Neural crest cell (in vitro differentiated cells): ENCODE measurements at regions not wholly inside any gene's neighbourhood (a gene's known extent, or its start where the extent isn't known, plus 50 kb on each side); places are given as distances from the start of the nearest gene placed in this dataset.

Source experiments
- DNase-seq: peaks from one replicate; pipeline ENCODE4 v3.0.0; 2021; ENCODE audit warnings: low read depth, mixed read lengths, low spot score
- H3K27ac Mint-ChIP-seq: one replicate; pipeline ENCODE4 v1.8.0; 2021; ENCODE audit warnings: mild to moderate bottlenecking, mixed read lengths; ENCODE audit not compliant: unreplicated experiment
- H3K27me3 Mint-ChIP-seq: 2 replicates; pipeline ENCODE4 v1.8.0; 2021; ENCODE audit warnings: low read depth, mild to moderate bottlenecking, mixed read lengths
- H3K36me3 Mint-ChIP-seq: 2 replicates; pipeline ENCODE4 v1.8.0; 2021; ENCODE audit warnings: low read depth, mild to moderate bottlenecking, mixed read lengths
- H3K4me1 Mint-ChIP-seq: 2 replicates; pipeline ENCODE4 v1.8.0; 2021; ENCODE audit warnings: mixed read lengths
- H3K4me3 Mint-ChIP-seq: one replicate; pipeline ENCODE4 v1.8.0; 2021; ENCODE audit warnings: mild to moderate bottlenecking, mixed read lengths
- H3K9me3 Mint-ChIP-seq: 2 replicates; pipeline ENCODE4 v1.8.0; 2021; ENCODE audit warnings: mixed read lengths
- TF ChIP-seq, protein P1 (sequence below): fragments of 200-600 bp; sonication (generic); conservative IDR thresholded peaks from 2 replicates; pipeline ENCODE4 v1.5.0; 2021; ENCODE audit warnings: antibody characterized with exemption, mild to moderate bottlenecking

DNA sequence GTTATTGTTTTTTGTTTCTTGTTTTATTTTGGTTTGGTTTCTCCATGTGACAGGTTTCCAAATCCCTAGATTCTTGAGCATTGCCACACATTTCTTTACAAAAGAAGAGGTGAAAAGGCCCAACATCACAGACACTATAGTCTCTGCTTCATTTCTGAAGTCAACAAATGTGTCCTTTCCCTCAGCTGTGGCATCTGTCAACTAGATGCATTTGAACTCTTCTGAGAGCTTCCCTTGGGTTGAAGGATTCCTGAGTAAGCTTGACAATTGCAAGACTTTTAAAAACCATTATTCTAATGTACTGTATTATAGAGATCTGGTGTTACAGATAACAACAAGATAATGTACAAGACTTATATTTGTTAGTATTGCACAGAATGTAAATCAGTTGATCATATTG, 703.3 kb upstream of the PKDCC start:
- peaks cover 7% of the 10 kb centered on the region for H3K9me3 Mint-ChIP-seq
- H3K4me1 Mint-ChIP-seq = no peaks in the 10 kb centered on the region
- no peaks in the 10 kb centered on the region for H3K27me3 Mint-ChIP-seq
- no peak overlapping the region for H3K4me3 Mint-ChIP-seq
- TF ChIP-seq, protein P1, sequence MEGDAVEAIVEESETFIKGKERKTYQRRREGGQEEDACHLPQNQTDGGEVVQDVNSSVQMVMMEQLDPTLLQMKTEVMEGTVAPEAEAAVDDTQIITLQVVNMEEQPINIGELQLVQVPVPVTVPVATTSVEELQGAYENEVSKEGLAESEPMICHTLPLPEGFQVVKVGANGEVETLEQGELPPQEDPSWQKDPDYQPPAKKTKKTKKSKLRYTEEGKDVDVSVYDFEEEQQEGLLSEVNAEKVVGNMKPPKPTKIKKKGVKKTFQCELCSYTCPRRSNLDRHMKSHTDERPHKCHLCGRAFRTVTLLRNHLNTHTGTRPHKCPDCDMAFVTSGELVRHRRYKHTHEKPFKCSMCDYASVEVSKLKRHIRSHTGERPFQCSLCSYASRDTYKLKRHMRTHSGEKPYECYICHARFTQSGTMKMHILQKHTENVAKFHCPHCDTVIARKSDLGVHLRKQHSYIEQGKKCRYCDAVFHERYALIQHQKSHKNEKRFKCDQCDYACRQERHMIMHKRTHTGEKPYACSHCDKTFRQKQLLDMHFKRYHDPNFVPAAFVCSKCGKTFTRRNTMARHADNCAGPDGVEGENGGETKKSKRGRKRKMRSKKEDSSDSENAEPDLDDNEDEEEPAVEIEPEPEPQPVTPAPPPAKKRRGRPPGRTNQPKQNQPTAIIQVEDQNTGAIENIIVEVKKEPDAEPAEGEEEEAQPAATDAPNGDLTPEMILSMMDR = no peak
- H3K27ac Mint-ChIP-seq = no peak overlapping the region
- no peak for DNase-seq
- no peaks in the 10 kb centered on the region for H3K36me3 Mint-ChIP-seq

- Mint-ChIP-seq H3K4me1 (no peaks in the 10 kb centered on the region), H3K27ac (no peak overlapping the region), H3K9me3 (no peaks in the 10 kb centered on the region), H3K36me3 (no peaks in the 10 kb centered on the region), H3K27me3 (no peaks in the 10 kb centered on the region), H3K4me3 (no peak overlapping the region)
- DNase-seq = no peak
- TF ChIP-seq, protein P1 = no peak
These were observed 694.8 kb upstream of the PKDCC start for GRCh38 chr2:41353060-41353459.

DNA sequence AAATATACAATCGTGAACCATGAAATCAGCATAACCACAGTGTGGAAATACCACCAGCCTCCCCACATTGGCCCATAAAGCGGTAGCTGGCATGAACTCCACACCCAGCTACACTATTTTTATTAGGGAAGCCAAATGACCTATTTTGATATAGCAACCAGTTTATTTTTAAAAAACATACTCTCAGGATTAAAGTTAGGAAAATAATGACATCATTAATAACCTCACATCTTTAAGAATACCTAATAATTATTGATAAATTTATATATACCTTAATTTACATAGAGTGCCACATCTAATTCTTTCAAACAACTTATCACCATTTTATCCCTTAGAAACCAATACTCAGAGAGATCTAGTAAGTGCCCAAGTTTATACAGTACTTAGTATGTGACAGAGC, 692.0 kb upstream of the PKDCC start:
- DNase-seq = no peak
- Mint-ChIP-seq H3K27ac (no peak overlapping the region), H3K4me3 (no peak overlapping the region), H3K36me3 (no peaks in the 10 kb centered on the region), H3K9me3 (no peaks in the 10 kb centered on the region), H3K4me1 (no peaks in the 10 kb centered on the region), H3K27me3 (no peaks in the 10 kb centered on the region)
- TF ChIP-seq, protein P1 = no peak

DNA sequence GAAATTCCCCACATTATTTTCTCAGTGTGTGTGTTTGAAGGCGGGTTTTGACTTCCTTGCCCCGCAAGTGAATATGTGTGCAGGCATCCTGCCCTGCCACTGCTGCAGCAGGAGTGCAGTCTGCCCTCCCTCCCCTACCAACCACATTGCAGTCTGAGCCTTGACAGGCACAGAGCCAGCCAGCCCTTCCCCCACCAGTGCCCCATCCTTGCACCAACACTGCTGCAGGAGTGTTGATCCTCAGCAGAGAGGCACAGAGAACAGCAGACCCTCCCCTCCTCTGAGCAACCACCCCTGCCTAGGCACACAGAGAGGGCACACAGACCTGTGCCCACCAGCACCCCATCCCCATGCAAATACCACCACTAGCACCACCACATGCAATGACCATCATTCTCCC, 683.0 kb upstream of the PKDCC start:
- TF ChIP-seq, protein P1 = no peak
- Mint-ChIP-seq H3K27me3 (no peaks in the 10 kb centered on the region), H3K27ac (peak overlapping the region; percentile 35), H3K9me3 (peaks cover 12% of the 10 kb centered on the region), H3K36me3 (peaks cover 6% of the 10 kb centered on the region), H3K4me1 (no peaks in the 10 kb centered on the region), H3K4me3 (no peak overlapping the region)
- DNase-seq = no peak

- H3K27me3 Mint-ChIP-seq = no peaks in the 10 kb centered on the region
- H3K4me1 Mint-ChIP-seq = peaks cover 15% of the 10 kb centered on the region
- peaks cover 10% of the 10 kb centered on the region for H3K9me3 Mint-ChIP-seq
- H3K36me3 Mint-ChIP-seq = peaks cover 2% of the 10 kb centered on the region
- no peak overlapping the region for H3K27ac Mint-ChIP-seq
- no peak for DNase-seq
- TF ChIP-seq, protein P1 = no peak
- H3K4me3 Mint-ChIP-seq = no peak overlapping the region
These were observed 671.9 kb upstream of the PKDCC start for GRCh38 chr2:41375901-41376300.

- Mint-ChIP-seq H3K36me3 (no peaks in the 10 kb centered on the region), H3K4me1 (peaks cover 15% of the 10 kb centered on the region), H3K27me3 (no peaks in the 10 kb centered on the region), H3K9me3 (peaks cover 3% of the 10 kb centered on the region), H3K27ac (no peak overlapping the region), H3K4me3 (no peak overlapping the region)
- TF ChIP-seq, protein P1 = no peak
- no peak for DNase-seq
These were observed 670.0 kb upstream of the PKDCC start for GRCh38 chr2:41377837-41378236.
